ENCODE measurements at regions not wholly inside any gene's neighbourhood (a gene's known extent, or its start where the extent isn't known, plus 50 kb on each side); places are given as distances from the start of the nearest gene placed in this dataset.
A peak's percentile ranks its signal among the peaks of the same experiment; 100 is the strongest.

DNA sequence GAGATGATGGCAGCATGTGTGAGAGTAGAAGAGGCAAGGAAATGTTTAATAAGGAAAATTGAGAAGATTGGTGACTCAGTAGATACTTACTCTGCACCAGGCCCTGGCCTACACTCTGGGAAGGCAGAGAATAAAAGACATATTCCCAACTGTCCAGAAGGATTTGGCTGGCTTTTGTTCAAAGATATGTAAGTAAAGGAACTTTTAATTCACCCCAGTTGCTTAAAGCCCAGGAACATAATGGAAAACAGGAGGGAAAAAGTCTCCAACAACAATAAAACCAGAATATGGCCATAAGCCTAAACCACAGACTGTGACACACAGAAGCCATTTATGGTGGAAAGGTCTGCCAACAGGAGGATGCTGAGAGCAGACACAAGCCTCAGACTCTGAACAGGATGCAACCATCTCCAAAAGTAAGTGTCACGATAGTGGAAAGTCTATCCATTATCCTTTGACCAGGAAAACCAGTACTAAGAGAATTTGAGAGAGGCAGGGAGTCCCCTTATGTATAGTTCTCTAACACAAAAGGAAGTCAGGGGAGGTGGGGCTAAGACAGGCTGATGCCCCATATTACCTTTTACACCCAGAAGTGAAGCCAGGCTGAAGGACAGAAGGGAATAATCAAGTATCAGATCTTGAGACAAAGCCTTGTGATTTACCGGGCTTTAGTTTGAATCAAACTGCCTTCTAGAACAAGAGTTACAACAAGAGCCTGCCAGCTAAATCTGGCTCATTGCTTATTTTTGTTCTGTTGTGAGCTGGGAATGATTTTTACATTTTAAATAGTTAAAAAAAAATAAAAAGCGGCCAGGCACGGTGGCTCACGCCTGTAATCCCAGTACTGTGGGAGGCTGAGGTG lies 169.5 kb upstream of the STARD13 start:
- in situ Hi-C loops (cut with HindIII; ENCODE audit: low sequenced_read_pairs) = no loop called here
- TF ChIP-seq, protein P1, sequence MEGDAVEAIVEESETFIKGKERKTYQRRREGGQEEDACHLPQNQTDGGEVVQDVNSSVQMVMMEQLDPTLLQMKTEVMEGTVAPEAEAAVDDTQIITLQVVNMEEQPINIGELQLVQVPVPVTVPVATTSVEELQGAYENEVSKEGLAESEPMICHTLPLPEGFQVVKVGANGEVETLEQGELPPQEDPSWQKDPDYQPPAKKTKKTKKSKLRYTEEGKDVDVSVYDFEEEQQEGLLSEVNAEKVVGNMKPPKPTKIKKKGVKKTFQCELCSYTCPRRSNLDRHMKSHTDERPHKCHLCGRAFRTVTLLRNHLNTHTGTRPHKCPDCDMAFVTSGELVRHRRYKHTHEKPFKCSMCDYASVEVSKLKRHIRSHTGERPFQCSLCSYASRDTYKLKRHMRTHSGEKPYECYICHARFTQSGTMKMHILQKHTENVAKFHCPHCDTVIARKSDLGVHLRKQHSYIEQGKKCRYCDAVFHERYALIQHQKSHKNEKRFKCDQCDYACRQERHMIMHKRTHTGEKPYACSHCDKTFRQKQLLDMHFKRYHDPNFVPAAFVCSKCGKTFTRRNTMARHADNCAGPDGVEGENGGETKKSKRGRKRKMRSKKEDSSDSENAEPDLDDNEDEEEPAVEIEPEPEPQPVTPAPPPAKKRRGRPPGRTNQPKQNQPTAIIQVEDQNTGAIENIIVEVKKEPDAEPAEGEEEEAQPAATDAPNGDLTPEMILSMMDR (IDR thresholded peaks at IDR 0.05; ENCODE audit: low read depth, low read length) = no peak
- no peak overlapping the region for H3K4me3 ChIP-seq (ENCODE audit: low read depth, low read length)
- DNase-seq (ENCODE audit: low read depth, low spot score) = peak; percentile 78

DNA sequence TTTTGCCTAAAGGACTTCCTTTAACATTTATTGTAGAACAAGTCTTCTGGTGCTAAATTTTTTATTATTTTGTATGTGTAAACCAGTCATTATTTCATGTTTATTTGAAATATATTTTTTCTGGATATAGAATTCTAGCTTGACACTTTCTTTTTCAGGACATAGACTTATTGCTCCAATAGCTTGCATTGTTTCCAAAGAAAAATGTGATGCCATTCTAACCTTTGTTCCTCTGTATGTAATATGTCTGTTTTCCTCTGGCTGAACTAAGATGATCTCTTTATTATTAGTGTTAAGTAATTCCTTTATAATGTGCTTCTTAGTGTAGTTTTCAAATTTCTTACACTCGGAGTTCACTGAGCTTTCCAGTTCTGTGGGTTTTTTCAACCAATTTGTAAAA lies 174.1 kb upstream of the STARD13 start:
- no peak for DNase-seq (ENCODE audit: low read depth, low spot score)
- in situ Hi-C loops (cut with HindIII; ENCODE audit: low sequenced_read_pairs) = no loop called here
- TF ChIP-seq, protein P1 (IDR thresholded peaks at IDR 0.05; ENCODE audit: low read depth, low read length) = no peak

DNA sequence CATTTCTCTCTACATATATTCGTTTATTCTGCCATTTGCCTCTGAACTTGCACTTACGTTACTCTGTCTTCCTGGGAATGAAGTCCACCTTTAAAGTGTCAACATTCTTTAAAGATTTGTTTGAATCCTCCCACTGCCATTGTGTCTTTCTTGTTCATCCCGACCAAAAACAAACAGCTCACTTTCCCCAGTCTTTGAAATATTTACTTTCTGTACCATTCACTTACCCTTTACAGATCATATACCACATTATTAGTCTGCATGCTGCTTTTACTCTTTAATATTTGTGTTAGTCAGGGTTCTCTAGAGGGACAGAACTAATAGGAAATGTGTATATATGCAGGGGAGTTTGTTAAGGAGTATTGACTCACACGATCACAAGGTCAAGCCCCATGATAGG lies 176.6 kb upstream of the STARD13 start:
- H3K4me3 ChIP-seq (ENCODE audit: low read depth, low read length) = no peak overlapping the region
- TF ChIP-seq, protein P1 (IDR thresholded peaks at IDR 0.05; ENCODE audit: low read depth, low read length) = no peak
- no peak for DNase-seq (ENCODE audit: low read depth, low spot score)
- in situ Hi-C loops (cut with HindIII; ENCODE audit: low sequenced_read_pairs) = no loop called here

More for the DNA sequence above, 174.1 kb upstream of the STARD13 start:
- no peak overlapping the region for H3K4me3 ChIP-seq (ENCODE audit: low read depth, low read length)

DNA sequence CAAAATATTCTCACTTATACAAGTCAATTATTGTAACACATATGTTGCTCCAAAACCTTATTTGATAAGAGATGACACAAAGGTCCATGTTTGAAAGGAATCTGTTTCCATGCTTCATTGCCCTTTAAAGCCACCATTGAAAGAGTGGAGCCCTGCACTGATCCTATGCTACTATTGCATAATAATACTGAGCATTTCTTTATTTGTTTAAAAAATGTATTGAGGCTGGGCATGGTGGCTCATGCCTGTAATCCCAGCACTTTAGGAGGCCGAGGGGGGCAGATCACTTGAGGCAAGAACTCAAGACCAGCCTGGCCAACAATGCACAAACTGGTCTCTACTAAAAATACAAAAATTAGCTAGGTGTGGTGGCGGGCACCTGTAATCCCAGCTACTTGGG lies 178.8 kb upstream of the STARD13 start:
- in situ Hi-C loops (cut with HindIII; ENCODE audit: low sequenced_read_pairs) = no loop called here
- TF ChIP-seq, protein P1 (IDR thresholded peaks at IDR 0.05; ENCODE audit: low read depth, low read length) = no peak

DNA sequence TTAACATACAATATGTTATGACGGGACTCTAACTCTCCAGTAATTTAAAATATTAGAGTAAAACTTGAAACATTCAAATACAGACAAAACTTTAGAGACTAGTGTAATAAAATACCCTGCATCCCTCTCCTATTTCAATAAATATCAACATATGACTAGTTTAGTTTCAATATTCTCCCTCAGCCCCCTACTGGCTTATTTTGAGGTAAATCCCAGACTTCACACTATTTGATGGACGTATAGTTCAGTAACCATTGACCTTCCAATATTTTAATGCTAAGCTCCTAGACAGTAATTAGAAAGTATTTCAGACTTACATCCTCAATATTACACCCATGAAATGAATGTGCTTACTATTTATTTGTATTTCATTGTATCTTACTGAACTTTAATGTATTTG lies 180.7 kb upstream of the STARD13 start:
- no peak for DNase-seq (ENCODE audit: low read depth, low spot score)
- no peak overlapping the region for H3K4me3 ChIP-seq (ENCODE audit: low read depth, low read length)
- in situ Hi-C loops (cut with HindIII; ENCODE audit: low sequenced_read_pairs) = no loop called here
- TF ChIP-seq, protein P1 (IDR thresholded peaks at IDR 0.05; ENCODE audit: low read depth, low read length) = peak; percentile 17

More for the DNA sequence above, 178.8 kb upstream of the STARD13 start:
- no peak overlapping the region for H3K4me3 ChIP-seq (ENCODE audit: low read depth, low read length)
- DNase-seq (ENCODE audit: low read depth, low spot score) = no peak

DNA sequence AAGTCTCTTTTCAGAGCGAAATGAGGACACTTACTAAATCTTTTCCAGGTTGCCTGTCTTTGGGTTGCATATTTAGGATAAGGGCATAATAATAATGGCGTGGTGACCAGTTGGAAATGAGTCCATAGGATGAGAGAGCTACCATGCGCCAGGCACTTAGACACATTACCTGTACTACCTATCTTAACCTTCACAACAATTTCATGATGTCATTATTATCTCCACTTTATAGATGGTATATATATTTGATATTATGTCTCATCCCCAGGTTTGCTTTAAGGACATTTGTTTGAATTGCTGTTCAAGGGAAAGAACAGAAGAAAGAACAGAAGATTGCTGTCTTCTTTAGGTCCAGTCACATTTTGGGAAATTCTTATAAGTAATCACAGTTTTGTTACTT lies 182.0 kb upstream of the STARD13 start:
- DNase-seq (ENCODE audit: low read depth, low spot score) = no peak
- TF ChIP-seq, protein P1 (IDR thresholded peaks at IDR 0.05; ENCODE audit: low read depth, low read length) = no peak
- in situ Hi-C loops (cut with HindIII; ENCODE audit: low sequenced_read_pairs) = no loop called here
- no peak overlapping the region for H3K4me3 ChIP-seq (ENCODE audit: low read depth, low read length)

All from astrocyte of the spinal cord (primary cell).